Heart left ventricle (tissue), 16 donors: ENCODE measurements at regions not wholly inside any gene's neighbourhood (a gene's known extent, or its start where the extent isn't known, plus 50 kb on each side); places are given as distances from the start of the nearest gene placed in this dataset.

ENCODE experiments used
- ATAC-seq, 4 donors: fragments of 200-7000 bp; cut with Tn5 transposase; one replicate each; pipeline ENCODE4 v1.9.1; 2020 to 2022; ENCODE audit warnings: moderate library complexity in 4 of 4, mild to moderate bottlenecking in 3 of 4, moderate number of reproducible peaks in 1 of 4
- DNase-seq, 5 donors: peaks; one replicate each; pipeline ENCODE4 v3.0.0-alpha.2; 2020
- H3K27ac ChIP-seq, 12 donors: fragments of 200-600 bp; sonication (generic) in 4 of 12; one replicate each; pipeline versions ENCODE4 v1.5.0 to v1.8.0; 2016 to 2022; ENCODE audit warnings: mild to moderate bottlenecking in 2 of 12
- H3K27me3 ChIP-seq, 9 donors: fragments of 200-600 bp; sonication (generic) in 2 of 9; one replicate each; pipeline versions ENCODE4 v1.5.1 to v1.8.0; 2016 to 2022; ENCODE audit warnings: mild to moderate bottlenecking in 3 of 9
- H3K36me3 ChIP-seq, 9 donors: fragments of 200-600 bp; sonication (generic) in 2 of 9; one replicate each; pipeline versions ENCODE4 v1.5.0 to v1.8.0; 2018 to 2022; ENCODE audit warnings: mild to moderate bottlenecking in 2 of 9
- H3K4me1 ChIP-seq, 12 donors: fragments of 200-600 bp; sonication (generic) in 4 of 12; one replicate each; pipeline versions ENCODE4 v1.5.0 to v1.8.0; 2016 to 2022; ENCODE audit warnings: mild to moderate bottlenecking in 3 of 12
- H3K4me3 ChIP-seq, 12 donors: fragments of 200-600 bp; sonication (generic) in 4 of 12; one replicate each; pipeline versions ENCODE4 v1.5.0 to v1.8.0; 2017 to 2022; ENCODE audit warnings: mild to moderate bottlenecking in 9 of 12, moderate library complexity in 4 of 12
- H3K9me3 ChIP-seq, 12 donors: fragments of 200-600 bp; sonication (generic) in 4 of 12; one replicate each; pipeline versions ENCODE4 v1.5.0 to v1.8.0; 2016 to 2022; ENCODE audit warnings: mild to moderate bottlenecking in 1 of 12
- POLR2A ChIP-seq, 2 donors: fragments of 450-650 bp; IDR thresholded peaks; one replicate each; pipeline ENCODE4 v1.6.1; 2017; ENCODE audit warnings: antibody characterized with exemption in 2 of 2, mild to moderate bottlenecking in 2 of 2, moderate library complexity in 2 of 2
- WGBS, 4 donors: extraction: QIAGEN DNeasy Blood & Tissue Kit in 2 of 4; methylation state at CpG; one replicate each; pipeline versions ENCODE4 v1.1.5 to v1.1.7; 2013 to 2018; 5-methylcytosine and 5-hydroxymethylcytosine counted together
- intact Hi-C, 10 donors: fragments of 100-400 bp; cut with DNase I; formaldehyde crosslinking; loops; one replicate each; pipeline versions ENCODE4 v1.11.1 to v1.14.2; 2022
- TF ChIP-seq, protein P1 (sequence below), 12 donors: fragments of 200-600 bp; sonication (generic) in 4 of 12; IDR thresholded peaks; one replicate each; pipeline versions ENCODE4 v1.5.0 to v1.8.0; 2018 to 2022; ENCODE audit warnings: antibody characterized with exemption in 12 of 12, mild to moderate bottlenecking in 5 of 12
- donor health status: ischemic (EF 13 %, LVEDD 7.1; RV severe dilation, severe dysfunction).
- donor health status: healthy with polysubstance abuse.
- donor health status: DM: no; HTN: yes; CAD: no.
- donor health status: DM: no; HTN: no; CAD: no.
- donor health status: ischemic (EF 25% LVEDD 6.9; RV normal size, moderate dysfunction).
- donor health status: ischemic (EF 25% LVEDD 5.7; RV mildly dilated, moderate dysfunction).
- donor health status: healthy.
- donor health status: DM: yes; HTN: yes; CAD: no.
- donor health status: ischemic (EF 35%, LVEDD 5.7; RV mildly dilated, moderate dysfunction).
- donor health status: nonischemic (EF 11% LVEDD 7.7; RV severe dilation, severe dysfunction).
- donor health status: DM: yes; HTN: yes; CAD: no.
- donor health status: PGD.
- donor health status: ischemic (EF 29% LVEDD 5.4; RV normal size, mild dysfunction).
- donor health status: nonischemic (EF 23%, LVEDD 6.1; RV moderate dilation, normal function).

DNA sequence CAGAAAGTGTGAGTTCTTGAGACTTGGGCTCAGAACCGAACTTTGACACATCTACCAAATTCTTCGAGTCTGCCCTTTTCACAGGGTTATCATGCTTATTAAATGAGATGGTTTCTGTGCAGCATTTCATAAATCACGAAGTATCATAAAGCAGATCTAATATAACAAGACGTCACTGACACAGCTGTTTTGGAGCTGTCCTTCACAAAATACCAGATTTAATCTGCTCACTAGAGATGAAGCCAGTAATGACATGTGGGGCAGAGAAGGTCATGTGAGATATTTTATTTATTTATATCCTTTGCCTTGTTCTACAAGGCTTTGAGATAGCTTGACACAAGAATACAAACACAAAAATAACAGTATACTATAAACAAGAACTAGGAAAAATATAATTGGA, 127.0 kb downstream of the RPAP3 start:
- ATAC-seq, result no peak
- Histone ChIP-seq H3K4me1 (no peaks in the 10 kb centered on the region), H3K27me3 (no peaks in the 10 kb centered on the region), H3K36me3 (no peaks in the 10 kb centered on the region), H3K27ac (no peak overlapping the region), H3K9me3 (no peaks in the 10 kb centered on the region), H3K4me3 (no peak overlapping the region)
- intact Hi-C loops, result no loop called here
- no peak for DNase-seq
- no peak for TF ChIP-seq POLR2A (IDR thresholded peaks at IDR 0.05)
- TF ChIP-seq, protein P1, sequence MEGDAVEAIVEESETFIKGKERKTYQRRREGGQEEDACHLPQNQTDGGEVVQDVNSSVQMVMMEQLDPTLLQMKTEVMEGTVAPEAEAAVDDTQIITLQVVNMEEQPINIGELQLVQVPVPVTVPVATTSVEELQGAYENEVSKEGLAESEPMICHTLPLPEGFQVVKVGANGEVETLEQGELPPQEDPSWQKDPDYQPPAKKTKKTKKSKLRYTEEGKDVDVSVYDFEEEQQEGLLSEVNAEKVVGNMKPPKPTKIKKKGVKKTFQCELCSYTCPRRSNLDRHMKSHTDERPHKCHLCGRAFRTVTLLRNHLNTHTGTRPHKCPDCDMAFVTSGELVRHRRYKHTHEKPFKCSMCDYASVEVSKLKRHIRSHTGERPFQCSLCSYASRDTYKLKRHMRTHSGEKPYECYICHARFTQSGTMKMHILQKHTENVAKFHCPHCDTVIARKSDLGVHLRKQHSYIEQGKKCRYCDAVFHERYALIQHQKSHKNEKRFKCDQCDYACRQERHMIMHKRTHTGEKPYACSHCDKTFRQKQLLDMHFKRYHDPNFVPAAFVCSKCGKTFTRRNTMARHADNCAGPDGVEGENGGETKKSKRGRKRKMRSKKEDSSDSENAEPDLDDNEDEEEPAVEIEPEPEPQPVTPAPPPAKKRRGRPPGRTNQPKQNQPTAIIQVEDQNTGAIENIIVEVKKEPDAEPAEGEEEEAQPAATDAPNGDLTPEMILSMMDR (IDR thresholded peaks at IDR 0.05), result no peak
- WGBS, 4 donors, result 71 to 86% (median 84%) methylated on average over 4 of the region's 4 CpGs

GRCh38 chr12:47577206-47577989, 128.4 kb downstream of the RPAP3 start:
- no peaks in the 10 kb centered on the region for H3K27me3 ChIP-seq
- DNase-seq (no peak), ATAC-seq (no peak)
- intact Hi-C loops, result no loop called here
- no peaks in the 10 kb centered on the region for H3K36me3 ChIP-seq
- H3K4me3 ChIP-seq, result no peak overlapping the region
- no peaks in the 10 kb centered on the region for H3K9me3 ChIP-seq
- WGBS, 4 donors, result 65 to 74% (median 72%) methylated on average over 7 of the region's 7 CpGs
- H3K4me1 ChIP-seq, result no peaks in the 10 kb centered on the region
- H3K27ac ChIP-seq, result no peak overlapping the region
- TF ChIP-seq, protein P1 (IDR thresholded peaks at IDR 0.05), result no peak
- no peak for TF ChIP-seq POLR2A (IDR thresholded peaks at IDR 0.05)

GRCh38 chr12:47576289-47576945, 129.4 kb downstream of the RPAP3 start:
- intact Hi-C loops, result no loop called here
- H3K4me3 ChIP-seq, result no peak overlapping the region
- TF ChIP-seq POLR2A (IDR thresholded peaks at IDR 0.05), result no peak
- TF ChIP-seq, protein P1 (IDR thresholded peaks at IDR 0.05), result no peak
- H3K27ac ChIP-seq, result no peak overlapping the region
- whole genome bisulfite sequencing, 4 donors, result 55 to 63% (median 58%) methylated on average over 7 of the region's 7 CpGs
- H3K27me3 ChIP-seq, result no peaks in the 10 kb centered on the region
- DNase-seq (no peak), ATAC-seq (no peak)
- H3K36me3 ChIP-seq, result no peaks in the 10 kb centered on the region
- H3K9me3 ChIP-seq, result no peaks in the 10 kb centered on the region
- no peaks in the 10 kb centered on the region for H3K4me1 ChIP-seq

GRCh38 chr12:47574252-47575021, 131.4 kb downstream of the RPAP3 start:
- no peak for TF ChIP-seq POLR2A (IDR thresholded peaks at IDR 0.05)
- TF ChIP-seq, protein P1 (IDR thresholded peaks at IDR 0.05), result no peak
- 57 to 82% (median 63%) methylated on average over 1 of the region's 1 CpG for WGBS, 4 donors

More at GRCh38 chr12:47574252-47575021, 131.4 kb downstream of the RPAP3 start:
- Histone ChIP-seq H3K36me3 (no peaks in the 10 kb centered on the region), H3K4me3 (no peak overlapping the region), H3K27me3 (no peaks in the 10 kb centered on the region), H3K27ac (no peak overlapping the region), H3K9me3 (no peaks in the 10 kb centered on the region), H3K4me1 (no peaks in the 10 kb centered on the region)
- ATAC-seq, result no peak
- DNase-seq, result no peak
- intact Hi-C loops, result no loop called here
